T-helper 2 cell treated with Interferon-gamma antibody and Interleukin-4, amounts not matched to agents 100 ng/mL and 5 ng/mL, for 36 hours (primary cell): ENCODE measurements at regions not wholly inside any gene's neighbourhood (a gene's known extent, or its start where the extent isn't known, plus 50 kb on each side); places are given as distances from the start of the nearest gene placed in this dataset.
"Not testable (repeated sequence)": the region's sequence is repeated elsewhere in the genome, so short reads cannot be mapped to it uniquely, and the experiment has no call there.

Source experiments
- intact Hi-C: fragments of 100-400 bp; cut with micrococcal nuclease; formaldehyde crosslinking; loops from one replicate; pipeline ENCODE4 v1.15.1; 2023

DNA sequence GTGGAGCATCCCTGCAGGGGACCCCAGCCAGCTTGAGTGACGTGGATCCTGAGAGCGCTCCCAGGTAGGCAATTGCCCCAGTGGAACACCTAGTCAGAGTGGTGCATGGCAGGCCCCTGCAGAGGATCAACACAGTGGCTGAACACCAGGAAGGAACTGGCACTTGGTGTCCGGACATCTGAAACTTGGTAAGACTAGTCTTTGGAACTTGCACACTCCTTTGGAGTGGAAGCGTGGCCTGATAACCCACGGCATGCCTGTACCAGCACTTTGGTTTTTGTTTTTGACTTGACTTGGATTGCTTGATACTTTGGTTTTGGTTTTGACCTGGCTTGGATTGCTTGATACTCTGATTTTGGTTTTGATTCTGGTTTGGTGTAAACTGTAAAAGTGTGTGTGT, 69.9 kb upstream of the RAP1B start:
- intact Hi-C loops: not testable (repeated sequence)

DNA sequence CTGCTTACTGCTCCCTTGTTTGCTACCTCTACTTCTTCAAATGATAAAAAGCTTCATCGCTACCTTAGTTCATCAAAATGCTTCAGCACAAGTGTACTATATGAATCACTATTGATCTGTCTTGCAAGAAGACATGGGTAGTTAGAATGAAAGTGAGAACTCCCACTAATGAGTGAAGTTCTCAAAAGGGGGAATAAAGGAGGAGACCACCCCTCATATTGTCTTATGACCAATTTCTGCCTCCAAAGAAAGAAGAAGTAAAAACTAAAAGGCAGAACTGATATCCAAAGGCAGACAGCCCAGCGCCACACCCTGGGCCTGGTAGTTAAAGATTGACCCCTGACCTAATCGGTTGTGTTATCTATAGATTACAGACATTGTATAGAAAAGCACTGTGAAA, 63.4 kb upstream of the RAP1B start:
- intact Hi-C loops: not testable (repeated sequence)

DNA sequence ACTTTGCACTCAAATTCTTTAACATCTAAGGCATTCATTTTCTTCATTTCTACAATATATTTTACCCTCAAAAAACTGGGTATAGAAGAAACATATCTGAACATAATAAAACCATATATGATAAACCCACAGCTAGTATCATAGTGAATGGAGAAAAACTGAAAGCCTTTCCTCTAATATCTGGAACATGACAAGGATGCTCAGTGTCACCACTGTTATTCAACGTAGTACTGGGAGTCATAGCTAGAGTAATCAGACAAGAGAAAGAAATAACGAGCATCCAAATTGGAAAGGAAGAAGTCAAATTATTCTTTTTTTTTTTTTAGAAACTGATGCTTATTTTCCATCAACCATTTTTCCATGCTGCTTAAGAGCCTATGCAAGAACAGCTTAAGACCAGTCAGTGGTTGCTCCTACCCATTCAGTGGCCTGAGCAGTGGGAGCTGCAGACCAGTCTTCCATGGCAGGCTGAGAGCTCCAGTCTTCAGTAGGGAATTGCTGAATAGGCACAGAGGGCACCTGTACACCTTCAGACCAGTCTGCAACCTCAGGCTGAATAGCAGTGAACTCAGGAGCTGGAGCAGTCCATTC, 58.0 kb upstream of the RAP1B start:
- intact Hi-C loops: not testable (repeated sequence)

DNA sequence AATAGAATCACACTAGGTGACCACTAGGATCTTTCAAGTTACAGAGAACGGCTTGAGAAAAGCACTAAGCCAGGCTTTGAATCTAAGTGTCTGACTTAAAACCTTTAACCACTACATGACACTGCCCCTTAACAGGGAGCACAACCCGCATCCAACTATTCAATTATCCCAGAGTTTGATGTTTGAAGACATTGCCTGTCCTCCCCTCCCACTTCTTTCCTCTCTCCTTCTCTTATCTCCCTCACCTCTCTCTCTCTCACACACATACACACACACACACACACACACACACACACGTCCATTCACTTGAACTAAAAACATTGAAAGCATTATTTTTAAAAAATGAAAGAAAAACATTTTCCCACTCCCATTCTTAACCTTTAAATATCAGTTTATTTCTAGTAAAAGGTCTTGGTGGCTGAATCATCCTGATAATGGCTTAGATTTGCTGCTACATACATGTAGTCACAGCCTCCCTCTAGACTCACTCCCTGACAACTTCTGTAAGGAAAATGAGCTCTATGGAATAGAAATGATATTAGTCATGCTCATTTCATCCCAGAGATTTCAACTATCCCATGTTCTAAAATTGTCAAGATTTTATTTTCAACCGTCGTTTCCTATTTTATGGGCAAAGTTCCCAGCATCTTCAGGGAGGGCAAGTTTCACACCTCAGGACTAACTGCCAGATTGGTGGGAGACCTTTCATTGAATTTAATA, 53.5 kb upstream of the RAP1B start:
- intact Hi-C loops: no loop called here

DNA sequence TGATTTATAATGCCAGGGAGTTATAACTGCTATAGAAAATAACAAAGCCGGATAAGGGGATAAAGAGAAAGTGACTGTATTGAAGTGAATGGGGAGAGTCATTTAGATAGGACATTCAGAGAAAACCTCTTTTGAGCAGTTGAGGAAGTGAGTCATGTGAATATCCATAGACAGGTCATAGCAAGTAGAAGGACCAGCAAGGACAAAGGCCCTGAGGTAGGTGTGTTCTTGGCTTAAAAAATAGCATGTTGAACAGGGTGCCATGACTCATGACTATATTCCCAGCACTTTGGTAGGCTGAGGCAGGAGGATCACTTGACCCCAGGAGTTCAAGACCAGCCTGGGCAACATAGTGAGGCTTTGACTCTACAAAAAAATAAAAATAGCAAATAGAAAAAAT, 51.5 kb upstream of the RAP1B start:
- intact Hi-C loops: no loop called here

DNA sequence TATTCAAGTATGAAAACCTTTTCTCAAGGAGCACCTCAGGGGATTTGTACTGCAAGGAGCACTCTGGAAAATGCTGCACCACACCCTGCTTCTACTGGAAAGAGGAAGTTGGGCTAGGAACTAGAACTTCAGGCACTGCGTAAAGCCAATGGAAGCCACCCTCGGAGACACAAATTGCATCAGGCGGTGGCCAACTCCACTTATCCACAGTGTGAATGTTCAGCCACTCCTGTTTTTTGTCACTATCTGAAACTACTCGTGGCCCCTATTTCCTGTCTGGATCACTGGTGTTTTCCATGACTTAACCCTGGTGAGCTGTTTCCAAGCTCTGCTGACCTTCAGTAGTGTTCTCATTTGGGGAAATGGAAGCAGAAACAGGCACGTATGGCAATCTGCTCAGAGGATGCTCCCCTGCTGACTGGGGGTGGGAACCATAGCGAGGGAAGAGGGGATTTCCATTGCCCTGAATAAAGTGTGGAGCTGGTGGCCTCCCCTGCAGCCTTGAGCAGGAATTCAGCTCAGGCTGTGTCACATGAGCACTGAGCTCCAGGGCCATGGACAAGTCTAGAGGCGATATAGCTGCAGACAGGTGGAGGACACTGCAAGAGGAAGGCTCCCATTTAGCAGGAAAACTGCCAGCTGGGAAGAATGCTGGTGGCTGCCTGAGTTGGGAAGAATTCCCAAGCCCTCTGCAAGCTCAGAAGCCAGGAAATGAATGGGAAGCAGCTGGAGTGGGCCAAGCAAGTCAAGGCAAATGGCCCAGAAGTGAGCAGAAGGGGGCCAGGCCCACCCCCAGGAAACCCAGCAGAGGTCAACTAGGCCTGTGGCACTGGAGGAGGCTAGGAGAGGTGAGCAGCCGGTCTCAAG, 50.5 kb upstream of the RAP1B start:
- intact Hi-C loops: no loop called here

DNA sequence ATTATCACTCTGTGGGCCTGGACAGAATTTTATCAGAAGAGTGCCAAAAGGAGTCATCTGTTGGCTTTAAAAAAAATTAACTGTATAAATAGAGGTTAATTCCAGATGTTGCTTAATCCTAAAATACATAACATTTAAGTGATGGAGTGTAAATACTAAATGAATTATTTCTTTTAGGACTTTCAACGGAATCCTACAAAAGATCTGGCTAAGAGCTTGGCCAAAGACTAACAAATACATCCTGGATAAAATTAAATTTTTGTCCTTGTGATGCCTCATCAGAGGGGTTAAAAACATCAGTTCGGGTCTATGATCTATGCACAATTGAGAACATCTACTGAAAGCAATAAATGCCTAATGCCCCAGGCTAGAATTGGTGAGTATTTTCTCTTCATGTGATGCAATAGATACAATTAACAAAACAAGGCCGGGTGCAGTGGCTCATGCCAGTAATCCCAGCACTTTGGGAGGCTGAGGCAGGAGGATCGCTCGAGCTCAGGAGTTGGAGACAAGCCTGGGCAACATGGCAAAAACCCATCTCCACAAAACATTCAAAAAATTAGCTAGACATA, 49.8 kb upstream of the RAP1B start:
- intact Hi-C loops: no loop called here
